Breast epithelium (tissue), 4 donors: ENCODE measurements at regions not wholly inside any gene's neighbourhood (a gene's known extent, or its start where the extent isn't known, plus 50 kb on each side); places are given as distances from the start of the nearest gene placed in this dataset.
"Not testable (repeated sequence)": the region's sequence is repeated elsewhere in the genome, so short reads cannot be mapped to it uniquely, and the experiment has no call there.

ENCODE experiments used
- DNase-seq, 2 donors: peaks; one replicate each; pipeline ENCODE4 v3.0.0-alpha.2; 2019; ENCODE audit warnings: low spot score in 2 of 2
- H3K27ac ChIP-seq, 2 donors: fragments of 200-600 bp; sonication (generic) in 1 of 2; one replicate each; pipeline ENCODE4 v1.5.1; 2016 to 2019; ENCODE audit warnings: mild to moderate bottlenecking in 1 of 2
- H3K27me3 ChIP-seq, 2 donors: fragments of 200-600 bp; sonication (generic) in 1 of 2; one replicate each; pipeline versions ENCODE4 v1.5.1 to v1.6.0; 2017 to 2019; ENCODE audit warnings: control low read depth in 1 of 2, mild to moderate bottlenecking in 1 of 2
- H3K36me3 ChIP-seq: fragments of 200-600 bp; one replicate; pipeline ENCODE4 v1.5.1; 2019
- H3K4me1 ChIP-seq, 2 donors: fragments of 200-600 bp; sonication (generic); one replicate each; pipeline ENCODE4 v1.5.1; 2016 to 2019; ENCODE audit warnings: control low read depth in 1 of 2
- H3K4me3 ChIP-seq, 3 donors: fragments of 200-600 bp; sonication (generic); 1 replicate in 2 of 3; 2 replicates in 1 of 3; pipeline ENCODE4 v1.5.1; 2016 to 2019; ENCODE audit warnings: mild to moderate bottlenecking in 3 of 3, moderate library complexity in 2 of 3
- H3K9me3 ChIP-seq, 2 donors: fragments of 200-600 bp; sonication (generic) in 1 of 2; one replicate each; pipeline ENCODE4 v1.5.1; 2016 to 2019; ENCODE audit warnings: control low read depth in 1 of 2
- intact Hi-C: fragments of 100-400 bp; cut with DNase I; formaldehyde crosslinking; loops from one replicate; pipeline ENCODE4 v1.15.1; 2023; ENCODE audit warnings: low total_unique reads

DNA sequence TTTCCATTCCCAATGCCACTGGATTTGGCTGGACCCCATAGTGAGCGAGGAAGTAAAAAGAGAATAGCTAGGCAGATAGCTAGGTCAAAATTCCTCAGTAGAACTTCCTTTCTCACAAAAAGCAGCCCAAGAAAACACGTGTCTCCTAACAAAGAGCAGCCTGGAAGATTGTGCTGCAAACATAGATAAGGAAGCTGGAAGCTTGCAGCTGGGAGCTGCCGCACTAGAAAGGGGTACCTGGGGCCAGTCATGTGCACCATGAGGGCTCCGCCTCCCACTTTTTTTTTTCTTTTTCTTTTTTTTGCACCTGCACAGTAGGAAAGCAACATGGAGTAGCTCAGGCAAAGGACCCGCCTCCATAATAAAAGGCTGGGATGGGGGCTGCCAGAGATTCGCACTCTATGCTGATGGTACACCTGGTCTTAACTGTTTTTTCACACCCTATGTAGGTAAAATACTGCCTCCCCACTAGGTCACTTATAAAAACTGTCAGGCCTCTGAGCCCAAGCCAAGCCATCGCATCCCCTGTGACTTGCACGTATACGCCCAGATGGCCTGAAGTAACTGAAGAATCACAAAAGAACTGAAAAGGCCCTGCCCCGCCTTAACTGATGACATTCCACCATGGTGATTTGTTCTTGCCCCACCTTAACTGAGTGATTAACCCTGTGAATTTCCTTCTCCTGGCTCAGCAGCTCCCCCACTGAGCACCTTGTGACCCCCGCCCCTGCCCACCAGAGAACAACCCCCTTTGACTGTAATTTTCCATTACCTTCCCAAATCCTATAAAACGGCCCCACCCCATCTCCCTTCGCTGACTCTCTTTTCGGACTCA, 521.6 kb downstream of the IRS2 start:
- H3K27ac ChIP-seq, H3K27me3 ChIP-seq, H3K9me3 ChIP-seq, intact Hi-C loops, H3K4me1 ChIP-seq, H3K4me3 ChIP-seq, DNase-seq, H3K36me3 ChIP-seq: not testable (repeated sequence)

DNA sequence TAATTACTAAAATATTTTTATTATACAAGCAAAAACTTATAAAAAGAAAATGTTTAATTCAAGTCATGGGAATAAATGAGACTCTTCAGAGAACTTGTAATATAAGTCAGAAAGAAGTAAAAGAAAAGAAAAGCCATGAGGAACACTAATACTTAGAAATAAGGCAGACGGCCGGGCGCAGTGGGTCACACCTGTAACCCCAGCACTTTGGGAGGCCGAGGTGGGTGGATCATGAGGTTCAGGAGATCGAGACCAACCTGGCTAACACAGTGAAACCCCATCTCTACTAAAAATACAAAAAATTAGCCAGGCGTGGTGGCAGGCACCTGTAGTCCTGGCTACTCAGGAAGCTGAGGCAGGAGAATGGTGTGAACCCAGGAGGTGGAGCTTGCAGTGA, 528.6 kb downstream of the IRS2 start:
- H3K9me3 ChIP-seq, H3K4me1 ChIP-seq, DNase-seq, H3K27me3 ChIP-seq, H3K4me3 ChIP-seq, H3K36me3 ChIP-seq: not testable (repeated sequence)
- peak overlapping the region; percentile 7 to 56 for H3K27ac ChIP-seq
- intact Hi-C loops, result loop anchor here (2.0 kb wide), 1 partner anchor 23 kb away; no protein-coding TSS in a partner anchor
